ENCODE measurements at regions not wholly inside any gene's neighbourhood (a gene's known extent, or its start where the extent isn't known, plus 50 kb on each side); places are given as distances from the start of the nearest gene placed in this dataset.

GRCh38 chr2:37858725-37859267 lies 66.3 kb upstream of the RMDN2 start:
- no peak for DNase-seq (ENCODE audit: low read depth in 4 of 4, low spot score in 1 of 4)

GRCh38 chr2:37862620-37863019 lies 62.5 kb upstream of the RMDN2 start:
- no peak for DNase-seq (ENCODE audit: low read depth in 4 of 4, low spot score in 1 of 4)

GRCh38 chr2:37864217-37864616 lies 60.9 kb upstream of the RMDN2 start:
- no peak for DNase-seq (ENCODE audit: low read depth in 4 of 4, low spot score in 1 of 4)

GRCh38 chr2:37865640-37866039 lies 59.4 kb upstream of the RMDN2 start:
- DNase-seq (ENCODE audit: low read depth in 4 of 4, low spot score in 1 of 4), result no peak

GRCh38 chr2:37866171-37866934 lies 58.7 kb upstream of the RMDN2 start:
- no peak for DNase-seq (ENCODE audit: low read depth in 4 of 4, low spot score in 1 of 4)

- DNase-seq (ENCODE audit: low read depth in 4 of 4, low spot score in 1 of 4), result no peak
Observed at GRCh38 chr2:37867166-37867565, 57.9 kb upstream of the RMDN2 start.

- no peak for DNase-seq (ENCODE audit: low read depth in 4 of 4, low spot score in 1 of 4)
Observed at GRCh38 chr2:37868866-37869265, 56.2 kb upstream of the RMDN2 start.

- DNase-seq (ENCODE audit: low read depth in 4 of 4, low spot score in 1 of 4), result no peak
Observed at GRCh38 chr2:37869304-37869703, 55.8 kb upstream of the RMDN2 start.

- no peak for DNase-seq (ENCODE audit: low read depth in 4 of 4, low spot score in 1 of 4)
Observed at GRCh38 chr2:37869771-37870170, 55.3 kb upstream of the RMDN2 start.

- no peak for DNase-seq (ENCODE audit: low read depth in 4 of 4, low spot score in 1 of 4)
Observed at GRCh38 chr2:37870829-37871228, 54.3 kb upstream of the RMDN2 start.

- no peak for DNase-seq (ENCODE audit: low read depth in 4 of 4, low spot score in 1 of 4)
Observed at GRCh38 chr2:37871456-37872191, 53.5 kb upstream of the RMDN2 start.

- DNase-seq (ENCODE audit: low read depth in 4 of 4, low spot score in 1 of 4), result no peak
Observed at GRCh38 chr2:37872192-37872750, 52.8 kb upstream of the RMDN2 start.

- DNase-seq (ENCODE audit: low read depth in 4 of 4, low spot score in 1 of 4), result no peak
Observed at GRCh38 chr2:37873229-37873628, 51.9 kb upstream of the RMDN2 start.

- no peak for DNase-seq (ENCODE audit: low read depth in 4 of 4, low spot score in 1 of 4)
Observed at GRCh38 chr2:37873749-37874330, 51.2 kb upstream of the RMDN2 start.

GRCh38 chr2:37874470-37874869 lies 50.6 kb upstream of the RMDN2 start:
- DNase-seq (ENCODE audit: low read depth in 4 of 4, low spot score in 1 of 4), result no peak
